A549 (cell line): ENCODE measurements at regions not wholly inside any gene's neighbourhood (a gene's known extent, or its start where the extent isn't known, plus 50 kb on each side); places are given as distances from the start of the nearest gene placed in this dataset.

Source experiments
- ATAC-seq, 2 experiments: fragments of 200-7000 bp in 1 of 2; fragments of >200 bp in 1 of 2; cut with Nextera tagmentation in 1 of 2; cut with Tn5 transposase in 1 of 2; 3 replicates each; pipeline versions ENCODE4 v1.8.0 to v1.9.1; 2018 to 2020; ENCODE audit warnings: mild to moderate bottlenecking in 1 of 2, moderate library complexity in 1 of 2
- CTCF ChIA-PET: fragments of 300-600 bp; sonication (Branson Sonifier 250); formaldehyde crosslinking; extraction: SDS; loops from one replicate; lab custom pipeline; 2021; ENCODE audit warnings: antibody characterized with exemption, inconsistent platforms; lab: Yijun Ruan, JAX
- POLR2A ChIA-PET: fragments of 350-600 bp; formaldehyde crosslinking; extraction: SDS; loops from one replicate; lab custom pipeline; 2021; ENCODE audit warnings: antibody characterized with exemption, inconsistent platforms; lab: Yijun Ruan, JAX
- DNase-seq, 2 experiments: peaks; one replicate each; pipeline versions ENCODE4 v3.0.0 to v3.0.0-alpha.2; 2011 to 2016; ENCODE audit warnings: low read depth in 1 of 2, low spot score in 1 of 2
- FAIRE-seq: peaks from 2 replicates; lab custom pipeline; 2011; peaks lifted over from hg19 to GRCh38; lab: Jason Lieb, UNC
- H3K27ac ChIP-seq, 2 experiments: fragments of >200 bp; sonication (Bioruptor Twin); formaldehyde crosslinking; 3 replicates each; pipeline ENCODE4 v1.5.1; 2016 to 2017
- H3K4me1 ChIP-seq: fragments of >200 bp; sonication (Bioruptor Twin); formaldehyde crosslinking; 3 replicates; pipeline ENCODE4 v1.6.1; 2016
- H3K4me2 ChIP-seq: fragments of >200 bp; sonication (Bioruptor Twin); formaldehyde crosslinking; 3 replicates; pipeline ENCODE4 v1.6.1; 2016
- H3K4me3 ChIP-seq: fragments of >200 bp; sonication (Bioruptor Twin); formaldehyde crosslinking; 3 replicates; pipeline ENCODE4 v1.5.1; 2016
- H3K9me3 ChIP-seq: fragments of >200 bp; sonication (Bioruptor Twin); formaldehyde crosslinking; 3 replicates; pipeline ENCODE4 v1.6.1; 2016
- BHLHE40 ChIP-seq: IDR thresholded peaks from 2 replicates; pipeline ENCODE4 v1.6.1; 2012; ENCODE audit warnings: low read depth, low read length, inconsistent platforms
- CBX2 ChIP-seq: fragments of 200-600 bp; sonication (generic); IDR thresholded peaks from 2 replicates; pipeline ENCODE4 v1.6.1; 2016; ENCODE audit warnings: low read depth, mild to moderate bottlenecking, borderline replicate concordance
- CBX8 ChIP-seq: fragments of 200-600 bp; sonication (generic); IDR thresholded peaks from 2 replicates; pipeline ENCODE4 v1.6.1; 2016
- CEBPB ChIP-seq, 2 experiments: fragments of >200 bp in 1 of 2; sonication (Bioruptor Twin) in 1 of 2; formaldehyde crosslinking in 1 of 2; IDR thresholded peaks; 2 replicates each; pipeline ENCODE4 v1.6.1; 2012 to 2016
- CTCF ChIP-seq: fragments of >200 bp; sonication (Bioruptor Twin); formaldehyde crosslinking; IDR thresholded peaks from 3 replicates; pipeline ENCODE4 v1.5.1; 2016
- EHF ChIP-seq: fragments of 250-450 bp; sonication (Bioruptor Pico); IDR thresholded peaks from 2 replicates; pipeline ENCODE4 v1.5.0; 2020; ENCODE audit warnings: mild to moderate bottlenecking
- FOSL2 ChIP-seq, 2 experiments: fragments of 450-650 bp in 1 of 2; fragments of >200 bp in 1 of 2; sonication (Bioruptor Twin) in 1 of 2; formaldehyde crosslinking; IDR thresholded peaks; 2 replicates each; pipeline versions ENCODE4 v1.5.0 to v1.6.1; 2016 to 2020; ENCODE audit warnings: mild to moderate bottlenecking in 1 of 2, moderate library complexity in 1 of 2
- HOXB13 ChIP-seq: fragments of 250-450 bp; sonication (Bioruptor Pico); IDR thresholded peaks from 2 replicates; pipeline ENCODE4 v1.5.0; 2020; ENCODE audit warnings: low read depth, mild to moderate bottlenecking, moderate library complexity
- MAFK ChIP-seq: fragments of 450-650 bp; IDR thresholded peaks from 2 replicates; pipeline ENCODE4 v1.6.1; 2014; ENCODE audit not compliant: partially characterized antibody
- NPAS2 ChIP-seq: fragments of 250-450 bp; sonication (Bioruptor Pico); IDR thresholded peaks from 2 replicates; pipeline ENCODE4 v1.8.0; 2022; ENCODE audit warnings: mild to moderate bottlenecking, moderate library complexity, borderline replicate concordance
- PBX3 ChIP-seq: IDR thresholded peaks from 2 replicates; pipeline ENCODE4 v1.6.1; 2012
- RAD21 ChIP-seq, 2 experiments: fragments of >200 bp in 1 of 2; sonication (Bioruptor Twin) in 1 of 2; formaldehyde crosslinking in 1 of 2; IDR thresholded peaks in 1 of 2; conservative IDR thresholded peaks in 1 of 2; 2 replicates in 1 of 2; 3 replicates in 1 of 2; pipeline ENCODE4 v1.6.1; 2012 to 2018; ENCODE audit warnings: inconsistent platforms in 1 of 2
- RCOR1 ChIP-seq: fragments of 150-350 bp; IDR thresholded peaks from 2 replicates; pipeline ENCODE4 v1.6.1; 2014; ENCODE audit warnings: antibody characterized with exemption, low read length, low read depth
- REST ChIP-seq: fragments of 200-600 bp; sonication (generic); IDR thresholded peaks from 2 replicates; pipeline ENCODE4 v1.6.1; 2016; ENCODE audit warnings: antibody characterized with exemption, mild to moderate bottlenecking, moderate library complexity
- SMC3 ChIP-seq: fragments of >200 bp; sonication (Bioruptor Twin); formaldehyde crosslinking; IDR thresholded peaks from 3 replicates; pipeline ENCODE4 v1.6.1; 2018; ENCODE audit warnings: inconsistent platforms
- TFCP2L1 ChIP-seq: fragments of 250-450 bp; sonication (Bioruptor Pico); IDR thresholded peaks from 2 replicates; pipeline ENCODE4 v1.5.0; 2021; ENCODE audit warnings: mild to moderate bottlenecking
- TP53 ChIP-seq: fragments of 250-450 bp; sonication (Bioruptor Pico); IDR thresholded peaks from 2 replicates; pipeline ENCODE4 v1.5.0; 2021; ENCODE audit warnings: mild to moderate bottlenecking, moderate library complexity
- ZC3H11A ChIP-seq: fragments of 450-650 bp; IDR thresholded peaks from 2 replicates; pipeline ENCODE4 v1.6.1; 2014; ENCODE audit warnings: antibody characterized with exemption, mild to moderate bottlenecking
- ZNF302 ChIP-seq: fragments of 250-450 bp; sonication (Bioruptor Pico); IDR thresholded peaks from 2 replicates; pipeline ENCODE4 v1.9.0; 2021; ENCODE audit warnings: inconsistent platforms, mild to moderate bottlenecking, moderate library complexity
- WGBS: methylation state at CpG from one replicate; pipeline ENCODE4 v1.1.6; 2017; ENCODE audit errors: missing lambda C conversion rate; 5-methylcytosine and 5-hydroxymethylcytosine counted together
- TF ChIP-seq, protein P1 (sequence below): fragments of >200 bp; sonication (Bioruptor Twin); formaldehyde crosslinking; IDR thresholded peaks from 3 replicates; pipeline ENCODE4 v1.6.1; 2016

DNA sequence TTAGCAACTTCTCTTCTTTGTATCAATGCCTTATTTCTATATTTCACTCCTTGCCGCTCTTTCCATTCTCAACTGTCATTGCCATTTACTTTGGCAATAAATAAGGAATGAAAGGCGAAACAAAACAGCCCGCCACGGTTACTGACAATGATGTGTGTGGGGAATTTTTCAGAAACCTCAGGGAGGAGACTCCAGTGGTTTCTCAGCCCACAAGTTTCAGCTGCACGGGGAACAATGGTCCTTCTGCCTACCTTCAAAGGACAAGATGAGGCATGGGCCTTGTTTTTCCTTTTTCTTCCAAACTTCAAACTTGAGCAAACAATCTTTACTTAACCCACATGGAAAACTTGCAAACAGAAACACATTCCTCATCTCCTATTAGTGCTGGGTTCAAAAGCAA, 409.4 kb downstream of the METTL15 start:
- no peak for FAIRE-seq
- CTCF ChIA-PET = interaction anchor here (1.2 kb wide), 1 partner anchor 28 kb away, joined by 3 read pairs; no protein-coding TSS in a partner anchor

DNA sequence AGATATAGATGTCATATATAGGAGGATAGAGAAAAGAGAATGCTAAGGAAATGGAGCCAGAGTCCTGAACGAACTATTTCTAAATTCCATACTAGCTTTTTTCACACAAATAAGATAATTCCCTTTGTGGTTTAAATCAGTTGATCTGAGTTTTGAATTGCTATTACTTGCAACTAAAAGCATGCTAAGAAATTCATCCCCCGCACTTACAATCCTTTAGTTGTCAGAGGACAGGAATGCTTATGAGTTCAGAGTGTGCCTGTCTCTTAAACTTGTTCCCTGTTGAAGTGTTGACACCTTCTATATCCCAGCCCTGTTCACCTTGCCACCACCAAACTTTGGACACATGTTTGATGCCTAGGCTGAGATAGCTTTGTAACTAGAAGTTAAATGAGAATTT, 406.2 kb downstream of the METTL15 start:
- 0 out of 3 replicates have a peak, but pooled peaks cover 3% of the 10 kb centered on the region for H3K9me3 ChIP-seq
- DNase-seq = no peak
- no peak for FAIRE-seq
- ChIA-PET CTCF (interaction anchor here (1.1 kb wide), 1 partner anchor 10 kb away, joined by 3 read pairs; no protein-coding TSS in a partner anchor), POLR2A (no interaction called here)
- H3K4me1 ChIP-seq = no peaks in the 10 kb centered on the region
- WGBS = 78% methylated on average over 2 of the region's 2 CpGs
- ATAC-seq = no peak
- no peak overlapping the region for H3K4me3 ChIP-seq
- H3K4me2 ChIP-seq = no peak overlapping the region
- no peak overlapping the region for H3K27ac ChIP-seq
- no peak for TF ChIP-seq FOSL2 (IDR thresholded peaks at IDR 0.05)
- TF ChIP-seq FOSL2 (CRISPR knock-in tag; IDR thresholded peaks at IDR 0.05) = no peak
- TF ChIP-seq REST = no peak
- no peak for TF ChIP-seq BHLHE40
- no peak for TF ChIP-seq ZC3H11A
- TF ChIP-seq TP53 (CRISPR knock-in tag) = no peak
- TF ChIP-seq ZNF302 (CRISPR knock-in tag) = no peak
- TF ChIP-seq, protein P1, sequence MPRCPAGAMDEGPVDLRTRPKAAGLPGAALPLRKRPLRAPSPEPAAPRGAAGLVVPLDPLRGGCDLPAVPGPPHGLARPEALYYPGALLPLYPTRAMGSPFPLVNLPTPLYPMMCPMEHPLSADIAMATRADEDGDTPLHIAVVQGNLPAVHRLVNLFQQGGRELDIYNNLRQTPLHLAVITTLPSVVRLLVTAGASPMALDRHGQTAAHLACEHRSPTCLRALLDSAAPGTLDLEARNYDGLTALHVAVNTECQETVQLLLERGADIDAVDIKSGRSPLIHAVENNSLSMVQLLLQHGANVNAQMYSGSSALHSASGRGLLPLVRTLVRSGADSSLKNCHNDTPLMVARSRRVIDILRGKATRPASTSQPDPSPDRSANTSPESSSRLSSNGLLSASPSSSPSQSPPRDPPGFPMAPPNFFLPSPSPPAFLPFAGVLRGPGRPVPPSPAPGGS = no peak
- TF ChIP-seq EHF (CRISPR knock-in tag) = no peak
- TF ChIP-seq RCOR1 = no peak
- no peak for TF ChIP-seq MAFK
- TF ChIP-seq CBX8 = no peak
- TF ChIP-seq PBX3 = no peak
- TF ChIP-seq CTCF = no peak
- no peak for TF ChIP-seq SMC3
- no peak for TF ChIP-seq CBX2
- no peak for TF ChIP-seq TFCP2L1 (CRISPR knock-in tag)
- TF ChIP-seq CEBPB (IDR thresholded peaks at IDR 0.05) = no peak
- TF ChIP-seq HOXB13 (CRISPR knock-in tag) = no peak

More for the DNA sequence above, 409.4 kb downstream of the METTL15 start:
- Histone ChIP-seq H3K4me1 (no peaks in the 10 kb centered on the region), H3K4me3 (no peak overlapping the region), H3K4me2 (no peak overlapping the region), H3K9me3 (0 out of 3 replicates have a peak, but pooled peaks cover 3% of the 10 kb centered on the region), H3K27ac (no peak overlapping the region)
- POLR2A ChIA-PET = no interaction called here
- DNase-seq = no peak
- TF ChIP-seq RAD21 (conservative IDR thresholded peaks at IDR 0.05 in 1 of 2, IDR thresholded peaks at IDR 0.05 in 1 of 2) (no peak), RCOR1 (no peak), CBX8 (no peak), NPAS2 (CRISPR knock-in tag) (no peak)
- no peak for ATAC-seq
- WGBS = 58% methylated on average over 5 of the region's 5 CpGs
